GM21723 (cell line): ENCODE measurements at regions not wholly inside any gene's neighbourhood (a gene's known extent, or its start where the extent isn't known, plus 50 kb on each side); places are given as distances from the start of the nearest gene placed in this dataset.
"Not testable (repeated sequence)": the region's sequence is repeated elsewhere in the genome, so short reads cannot be mapped to it uniquely, and the experiment has no call there.

Experiments
- ATAC-seq: cut with Tn5 transposase; IDR thresholded peaks from one replicate; pipeline ENCODE4 v1.9.1; 2021; ENCODE audit warnings: mild to moderate bottlenecking, moderate library complexity; ENCODE audit not compliant: unreplicated experiment

- no peak for ATAC-seq
These were observed 278.0 kb upstream of the GRIA1 start for GRCh38 chr5:153212471-153212870.

- no peak for ATAC-seq
These were observed 267.5 kb upstream of the GRIA1 start for GRCh38 chr5:153222936-153223335.

- no peak for ATAC-seq
These were observed 267.1 kb upstream of the GRIA1 start for GRCh38 chr5:153223376-153223775.

GRCh38 chr5:153224651-153225050, 265.8 kb upstream of the GRIA1 start:
- no peak for ATAC-seq

GRCh38 chr5:153233933-153234332, 256.5 kb upstream of the GRIA1 start:
- no peak for ATAC-seq

GRCh38 chr5:153236319-153236718, 254.2 kb upstream of the GRIA1 start:
- ATAC-seq: no peak

GRCh38 chr5:153237671-153238332, 252.7 kb upstream of the GRIA1 start:
- peak; percentile 93 for ATAC-seq

- no peak for ATAC-seq
These were observed 233.1 kb upstream of the GRIA1 start for GRCh38 chr5:153257381-153257780.

- no peak for ATAC-seq
These were observed 232.0 kb upstream of the GRIA1 start for GRCh38 chr5:153258469-153258868.

GRCh38 chr5:153267506-153267905, 223.0 kb upstream of the GRIA1 start:
- no peak for ATAC-seq

- no peak for ATAC-seq
These were observed 214.8 kb upstream of the GRIA1 start for GRCh38 chr5:153275695-153276094.

GRCh38 chr5:153276151-153276550, 214.3 kb upstream of the GRIA1 start:
- no peak for ATAC-seq

- ATAC-seq: not testable (repeated sequence)
These were observed 194.1 kb upstream of the GRIA1 start for GRCh38 chr5:153296251-153296844.

- no peak for ATAC-seq
These were observed 190.6 kb upstream of the GRIA1 start for GRCh38 chr5:153299891-153300290.

- no peak for ATAC-seq
These were observed 182.2 kb upstream of the GRIA1 start for GRCh38 chr5:153308282-153308681.

GRCh38 chr5:153318556-153318955, 171.9 kb upstream of the GRIA1 start:
- no peak for ATAC-seq

- no peak for ATAC-seq
These were observed 169.0 kb upstream of the GRIA1 start for GRCh38 chr5:153321478-153321877.

- no peak for ATAC-seq
These were observed 150.3 kb upstream of the GRIA1 start for GRCh38 chr5:153340139-153340538.

- no peak for ATAC-seq
These were observed 149.7 kb upstream of the GRIA1 start for GRCh38 chr5:153340738-153341137.

- ATAC-seq: no peak
These were observed 148.0 kb upstream of the GRIA1 start for GRCh38 chr5:153342487-153342886.

- ATAC-seq: no peak
These were observed 142.9 kb upstream of the GRIA1 start for GRCh38 chr5:153347611-153348010.

- no peak for ATAC-seq
These were observed 140.1 kb upstream of the GRIA1 start for GRCh38 chr5:153350175-153350883.
